Endothelial cell of umbilical vein (primary cell): ENCODE measurements at regions not wholly inside any gene's neighbourhood (a gene's known extent, or its start where the extent isn't known, plus 50 kb on each side); places are given as distances from the start of the nearest gene placed in this dataset.

ENCODE experiments used
- BruUV-seq: library from RNA; stranded (reverse); fragments of 400-500 nt; replicated peaks from 2 replicates; lab custom pipeline; 2021; lab: Mats Ljungman, UMichigan
- CTCF ChIA-PET: fragments of 300-600, 350-600 bp; sonication (Branson Sonifier 250); formaldehyde crosslinking; loops from one replicate; lab custom pipeline; 2021; ENCODE audit warnings: antibody characterized with exemption, inconsistent platforms; lab: Charles Lee
- POLR2A ChIA-PET: fragments of 300-600, 350-600 bp; sonication (Branson Sonifier 250); formaldehyde crosslinking; loops from one replicate; lab custom pipeline; 2021; ENCODE audit warnings: antibody characterized with exemption, inconsistent platforms; lab: Charles Lee
- DNase-seq: peaks from one replicate; pipeline ENCODE4 v3.0.0-alpha.2; 2011; ENCODE audit warnings: low read depth, low spot score
- FAIRE-seq: peaks from 2 replicates; lab custom pipeline; 2011; peaks lifted over from hg19 to GRCh38; lab: Jason Lieb, UNC
- H2AFZ ChIP-seq: 2 replicates; pipeline ENCODE4 v1.6.0; 2012; ENCODE audit warnings: low read depth, low read length, control low read depth, inconsistent platforms
- H3K27ac ChIP-seq: 2 replicates; pipeline ENCODE4 v1.5.1; 2011; ENCODE audit warnings: low read depth, mild to moderate bottlenecking, control low read depth, low read length, moderate library complexity; ENCODE audit not compliant: insufficient read depth
- H3K27me3 ChIP-seq, 2 experiments: 2 replicates each; pipeline versions ENCODE4 v1.6.0 to v1.6.1; 2011; ENCODE audit warnings: low read length in 2 of 2, mixed read lengths in 1 of 2; ENCODE audit not compliant: control insufficient read depth in 2 of 2, insufficient read depth in 2 of 2
- H3K36me3 ChIP-seq, 2 experiments: 2 replicates in 1 of 2; 3 replicates in 1 of 2; pipeline ENCODE4 v1.5.1; 2011; ENCODE audit warnings: low read length in 2 of 2, mild to moderate bottlenecking in 1 of 2, moderate library complexity in 1 of 2; ENCODE audit not compliant: control insufficient read depth in 2 of 2, insufficient read depth in 2 of 2; ENCODE audit errors: extremely low read depth in 1 of 2
- H3K4me1 ChIP-seq: 3 replicates; pipeline ENCODE4 v1.5.1; 2011; ENCODE audit warnings: mild to moderate bottlenecking, low read length; ENCODE audit not compliant: control insufficient read depth, insufficient read depth; ENCODE audit errors: extremely low read depth
- H3K4me2 ChIP-seq: 2 replicates; pipeline ENCODE4 v1.6.1; 2011; ENCODE audit warnings: low read length, control low read depth, mixed read lengths; ENCODE audit not compliant: insufficient read depth
- H3K4me3 ChIP-seq, 3 experiments: fragments of 200-600 bp in 1 of 3; sonication (generic), shearing (Covaris generic) in 1 of 3; replicated peaks in 1 of 3; 2 replicates each; pipeline ENCODE4 v1.5.1; 2011 to 2016; ENCODE audit warnings: control low read depth in 3 of 3, low read length in 3 of 3, mild to moderate bottlenecking in 2 of 3, inconsistent platforms in 1 of 3, low read depth in 1 of 3, moderate library complexity in 1 of 3; ENCODE audit not compliant: insufficient read depth in 1 of 3
- H3K79me2 ChIP-seq: 2 replicates; pipeline ENCODE4 v1.6.0; 2012; ENCODE audit warnings: low read length, inconsistent platforms; ENCODE audit not compliant: control insufficient read depth, insufficient read depth
- H3K9ac ChIP-seq: replicated peaks from 2 replicates; pipeline ENCODE3; 2011; ENCODE audit warnings: low read length, control low read depth; ENCODE audit not compliant: insufficient read depth; ENCODE audit errors: extremely low read depth
- H3K9me1 ChIP-seq: replicated peaks from 3 replicates; pipeline ENCODE4 v1.6.0; 2011; ENCODE audit warnings: mild to moderate bottlenecking, low read length; ENCODE audit not compliant: control insufficient read depth, insufficient read depth; ENCODE audit errors: extremely low read depth
- H3K9me3 ChIP-seq: replicated peaks from 2 replicates; pipeline ENCODE4 v1.5.1; 2012; ENCODE audit warnings: low read length, inconsistent platforms; ENCODE audit not compliant: control insufficient read depth, insufficient read depth
- H4K20me1 ChIP-seq: replicated peaks from 2 replicates; pipeline ENCODE3; 2011; ENCODE audit warnings: mild to moderate bottlenecking, low read length; ENCODE audit not compliant: control insufficient read depth, insufficient read depth; ENCODE audit errors: extremely low read depth
- EZH2 ChIP-seq: IDR thresholded peaks from 2 replicates; pipeline ENCODE4 v1.6.1; 2012; ENCODE audit warnings: borderline replicate concordance, low read depth, mild to moderate bottlenecking, moderate library complexity, low read length, inconsistent platforms; ENCODE audit not compliant: severe bottlenecking
- FOS ChIP-seq: IDR thresholded peaks from 2 replicates; pipeline ENCODE4 v1.6.1; 2011; ENCODE audit warnings: mild to moderate bottlenecking, low read length, moderate library complexity, borderline replicate concordance; ENCODE audit not compliant: insufficient read depth
- GATA2 ChIP-seq: IDR thresholded peaks from 2 replicates; pipeline ENCODE4 v1.7.0; 2011; ENCODE audit warnings: low read depth, mild to moderate bottlenecking, moderate library complexity, mixed read lengths, low read length; ENCODE audit not compliant: insufficient read length, insufficient read depth
- JUN ChIP-seq: IDR thresholded peaks from 2 replicates; pipeline ENCODE4 v1.6.1; 2011; ENCODE audit warnings: borderline replicate concordance, low read depth; ENCODE audit not compliant: insufficient read length, insufficient read depth
- MYC ChIP-seq: IDR thresholded peaks from one replicate; pipeline ENCODE4 v1.6.1; 2011; ENCODE audit warnings: mild to moderate bottlenecking, low read depth, low read length
- POLR2AphosphoS5 ChIP-seq: IDR thresholded peaks from 2 replicates; pipeline ENCODE4 v1.6.1; 2012; ENCODE audit warnings: low read depth, mild to moderate bottlenecking, control low read depth, low read length, moderate library complexity; ENCODE audit not compliant: insufficient read depth
- dilution Hi-C: fragments of 300-500 bp; cut with MboI; formaldehyde crosslinking; loops from one replicate; pipeline ENCODE4 v1.15.0; 2019; ENCODE audit warnings: low sequenced_read_pairs; ENCODE audit not compliant: extremely low pct_ligation_motif_present
- intact Hi-C: fragments of 100-400 bp; cut with micrococcal nuclease; formaldehyde crosslinking; loops from one replicate; pipeline ENCODE4 v1.10.0; 2022
- TF ChIP-seq, protein P1 (sequence below), 2 donors: IDR thresholded peaks; 1 replicate in 1 of 2; 2 replicates in 1 of 2; pipeline ENCODE4 v1.5.1; 2011; ENCODE audit warnings: low read length in 2 of 2, mild to moderate bottlenecking in 2 of 2, moderate library complexity in 2 of 2, control low read depth in 1 of 2, inconsistent platforms in 1 of 2, low read depth in 1 of 2; ENCODE audit not compliant: insufficient read depth in 1 of 2; ENCODE audit errors: extremely low read depth in 1 of 2
- TF ChIP-seq, protein P2 (sequence below): IDR thresholded peaks from 2 replicates; pipeline ENCODE4 v1.6.1; 2011; ENCODE audit not compliant: insufficient read depth, insufficient read length

DNA sequence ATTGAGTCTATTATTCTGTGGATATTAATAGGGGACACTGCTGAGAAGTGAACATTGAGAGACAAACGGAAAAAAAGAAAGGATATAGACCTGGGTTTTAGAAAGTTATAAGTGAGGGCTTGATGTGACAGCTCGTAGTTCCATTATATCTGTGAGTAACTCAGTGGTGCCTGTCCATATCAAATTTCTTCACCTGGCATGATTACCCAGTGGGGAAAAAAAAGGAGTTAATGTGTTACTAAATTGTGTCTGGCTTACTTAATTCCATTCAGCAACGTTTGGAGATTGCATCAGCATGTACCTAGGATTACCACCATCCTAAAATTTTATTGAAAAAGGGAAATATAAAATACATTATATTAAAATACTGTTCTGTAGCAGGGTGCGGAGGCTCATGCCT, 1249.9 kb downstream of the SLC16A7 start:
- no peaks in the 10 kb centered on the region for H3K79me2 ChIP-seq
- no peaks in the 10 kb centered on the region for H4K20me1 ChIP-seq
- TF ChIP-seq JUN (no peak), GATA2 (no peak), MYC (no peak), POLR2AphosphoS5 (no peak)
- TF ChIP-seq, protein P1, sequence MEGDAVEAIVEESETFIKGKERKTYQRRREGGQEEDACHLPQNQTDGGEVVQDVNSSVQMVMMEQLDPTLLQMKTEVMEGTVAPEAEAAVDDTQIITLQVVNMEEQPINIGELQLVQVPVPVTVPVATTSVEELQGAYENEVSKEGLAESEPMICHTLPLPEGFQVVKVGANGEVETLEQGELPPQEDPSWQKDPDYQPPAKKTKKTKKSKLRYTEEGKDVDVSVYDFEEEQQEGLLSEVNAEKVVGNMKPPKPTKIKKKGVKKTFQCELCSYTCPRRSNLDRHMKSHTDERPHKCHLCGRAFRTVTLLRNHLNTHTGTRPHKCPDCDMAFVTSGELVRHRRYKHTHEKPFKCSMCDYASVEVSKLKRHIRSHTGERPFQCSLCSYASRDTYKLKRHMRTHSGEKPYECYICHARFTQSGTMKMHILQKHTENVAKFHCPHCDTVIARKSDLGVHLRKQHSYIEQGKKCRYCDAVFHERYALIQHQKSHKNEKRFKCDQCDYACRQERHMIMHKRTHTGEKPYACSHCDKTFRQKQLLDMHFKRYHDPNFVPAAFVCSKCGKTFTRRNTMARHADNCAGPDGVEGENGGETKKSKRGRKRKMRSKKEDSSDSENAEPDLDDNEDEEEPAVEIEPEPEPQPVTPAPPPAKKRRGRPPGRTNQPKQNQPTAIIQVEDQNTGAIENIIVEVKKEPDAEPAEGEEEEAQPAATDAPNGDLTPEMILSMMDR (IDR thresholded peaks at IDR 0.05; ENCODE audit: extremely low read depth in 1 of 2, insufficient read depth in 1 of 2, low read depth in 1 of 2, low read length in 2 of 2), result no peak
- ChIA-PET POLR2A (no interaction called here), CTCF (no interaction called here)
- no peak overlapping the region for H3K27ac ChIP-seq
- no peaks in the 10 kb centered on the region for H3K4me1 ChIP-seq
- FAIRE-seq (no peak), DNase-seq (no peak)
- H3K9me1 ChIP-seq, result no peaks in the 10 kb centered on the region
- no peaks in the 10 kb centered on the region for H3K9me3 ChIP-seq
- H3K27me3 ChIP-seq, result no peaks in the 10 kb centered on the region
- no peak overlapping the region for H3K4me3 ChIP-seq
- no peak overlapping the region for H3K4me2 ChIP-seq
- intact Hi-C loops, result no loop called here
- no peak overlapping the region for H3K9ac ChIP-seq
- dilution Hi-C loops, result no loop called here
- BruUV-seq, result no TSS peak
- H3K36me3 ChIP-seq, result no peaks in the 10 kb centered on the region
- H2AFZ ChIP-seq, result no peak overlapping the region

DNA sequence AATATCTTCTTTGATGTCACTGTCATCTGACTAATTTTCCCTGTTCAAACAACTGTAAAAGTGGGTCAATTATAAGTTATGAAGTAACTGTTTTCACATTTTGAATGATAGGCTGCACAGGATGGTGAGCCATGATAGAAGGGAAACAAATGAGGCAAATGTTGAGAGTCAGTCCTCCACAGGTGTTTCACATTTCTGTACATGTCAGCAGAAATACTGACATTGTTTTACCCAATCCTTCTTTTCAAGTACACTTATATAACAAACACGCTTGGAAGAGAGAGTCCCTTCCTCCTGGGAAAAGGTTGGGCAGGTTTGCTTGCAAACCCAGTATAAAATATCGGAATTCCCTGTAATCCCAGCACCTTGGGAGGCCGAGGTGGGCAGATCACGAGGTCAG, 1251.5 kb downstream of the SLC16A7 start:
- Histone ChIP-seq H3K4me2 (no peak overlapping the region), H3K9me1 (no peaks in the 10 kb centered on the region), H3K4me1 (no peaks in the 10 kb centered on the region), H3K9me3 (no peaks in the 10 kb centered on the region), H4K20me1 (no peaks in the 10 kb centered on the region), H3K27me3 (no peaks in the 10 kb centered on the region), H3K36me3 (no peaks in the 10 kb centered on the region), H3K27ac (no peak overlapping the region), H3K9ac (no peak overlapping the region), H3K4me3 (no peak overlapping the region), H3K79me2 (no peaks in the 10 kb centered on the region), H2AFZ (no peak overlapping the region)
- dilution Hi-C loops (no loop called here), intact Hi-C loops (no loop called here)
- no peak for FAIRE-seq
- TF ChIP-seq JUN, result no peak
- TF ChIP-seq MYC, result no peak
- no peak for TF ChIP-seq FOS
- no peak for TF ChIP-seq EZH2
- TF ChIP-seq, protein P1 (IDR thresholded peaks at IDR 0.05; ENCODE audit: extremely low read depth in 1 of 2, insufficient read depth in 1 of 2, low read depth in 1 of 2, low read length in 2 of 2), result no peak
- no peak for TF ChIP-seq GATA2
- TF ChIP-seq, protein P2, sequence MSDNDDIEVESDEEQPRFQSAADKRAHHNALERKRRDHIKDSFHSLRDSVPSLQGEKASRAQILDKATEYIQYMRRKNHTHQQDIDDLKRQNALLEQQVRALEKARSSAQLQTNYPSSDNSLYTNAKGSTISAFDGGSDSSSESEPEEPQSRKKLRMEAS, result no peak
- ChIA-PET CTCF (no interaction called here), POLR2A (no interaction called here)
- no peak for DNase-seq
- BruUV-seq, result no TSS peak
